Upper lobe of left lung (tissue), 4 donors: ENCODE measurements at regions not wholly inside any gene's neighbourhood (a gene's known extent, or its start where the extent isn't known, plus 50 kb on each side); places are given as distances from the start of the nearest gene placed in this dataset.

ENCODE experiments used
- EP300 ChIP-seq, 4 donors: sonication (generic); formaldehyde crosslinking; IDR thresholded peaks; one replicate each; pipeline ENCODE4 v1.5.1; 2017; ENCODE audit warnings: antibody characterized with exemption in 4 of 4, control low read depth in 2 of 4
- POLR2A ChIP-seq, 4 donors: fragments of 450-650 bp; IDR thresholded peaks; one replicate each; pipeline ENCODE4 v1.5.1; 2016 to 2017; ENCODE audit warnings: antibody characterized with exemption in 4 of 4, mild to moderate bottlenecking in 2 of 4
- POLR2AphosphoS5 ChIP-seq, 2 donors: sonication (generic); formaldehyde crosslinking; IDR thresholded peaks; one replicate each; pipeline ENCODE4 v1.5.1; 2017; ENCODE audit warnings: antibody characterized with exemption in 2 of 2
- TF ChIP-seq, protein P1 (sequence below), 6 experiments: fragments of 450-650 bp in 4 of 6; fragments of 200-600 bp in 2 of 6; sonication (generic) in 2 of 6; IDR thresholded peaks; one replicate each; pipeline ENCODE4 v1.5.1; 2016 to 2019; ENCODE audit warnings: antibody characterized with exemption in 6 of 6

DNA sequence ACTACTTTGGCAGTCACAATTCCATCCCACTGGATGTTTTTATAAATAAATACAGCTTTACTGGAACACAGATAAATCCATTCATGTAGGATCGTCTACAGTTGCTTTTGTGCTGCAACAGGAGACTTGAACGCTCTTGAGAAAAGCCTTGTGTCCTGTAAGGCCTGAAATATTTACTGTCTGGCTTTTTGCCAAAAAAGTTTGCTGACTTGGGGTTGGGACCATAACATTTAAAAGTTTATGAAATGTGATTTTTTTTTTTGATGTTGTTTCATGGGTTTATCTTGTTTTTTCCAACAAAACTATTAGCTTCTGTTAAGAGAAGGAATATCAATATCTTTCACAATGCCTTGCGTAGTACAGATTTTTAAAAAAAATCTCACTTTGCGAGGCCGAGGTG, 71.1 kb upstream of the MINDY3 start:
- TF ChIP-seq, protein P1, sequence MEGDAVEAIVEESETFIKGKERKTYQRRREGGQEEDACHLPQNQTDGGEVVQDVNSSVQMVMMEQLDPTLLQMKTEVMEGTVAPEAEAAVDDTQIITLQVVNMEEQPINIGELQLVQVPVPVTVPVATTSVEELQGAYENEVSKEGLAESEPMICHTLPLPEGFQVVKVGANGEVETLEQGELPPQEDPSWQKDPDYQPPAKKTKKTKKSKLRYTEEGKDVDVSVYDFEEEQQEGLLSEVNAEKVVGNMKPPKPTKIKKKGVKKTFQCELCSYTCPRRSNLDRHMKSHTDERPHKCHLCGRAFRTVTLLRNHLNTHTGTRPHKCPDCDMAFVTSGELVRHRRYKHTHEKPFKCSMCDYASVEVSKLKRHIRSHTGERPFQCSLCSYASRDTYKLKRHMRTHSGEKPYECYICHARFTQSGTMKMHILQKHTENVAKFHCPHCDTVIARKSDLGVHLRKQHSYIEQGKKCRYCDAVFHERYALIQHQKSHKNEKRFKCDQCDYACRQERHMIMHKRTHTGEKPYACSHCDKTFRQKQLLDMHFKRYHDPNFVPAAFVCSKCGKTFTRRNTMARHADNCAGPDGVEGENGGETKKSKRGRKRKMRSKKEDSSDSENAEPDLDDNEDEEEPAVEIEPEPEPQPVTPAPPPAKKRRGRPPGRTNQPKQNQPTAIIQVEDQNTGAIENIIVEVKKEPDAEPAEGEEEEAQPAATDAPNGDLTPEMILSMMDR (IDR thresholded peaks at IDR 0.05), result no peak
- TF ChIP-seq POLR2A (IDR thresholded peaks at IDR 0.05), result no peak
- TF ChIP-seq EP300 (IDR thresholded peaks at IDR 0.05), result no peak
- no peak for TF ChIP-seq POLR2AphosphoS5 (IDR thresholded peaks at IDR 0.05)
